AG20443 (cell line): ENCODE measurements at regions not wholly inside any gene's neighbourhood (a gene's known extent, or its start where the extent isn't known, plus 50 kb on each side); places are given as distances from the start of the nearest gene placed in this dataset.

Experiments
- DNase-seq: peaks from one replicate; pipeline ENCODE4 v3.0.0; 2012; ENCODE audit warnings: low spot score, mixed read lengths

- DNase-seq: no peak
These were observed 608.2 kb upstream of the GCFC2 start for GRCh38 chr2:76318848-76319360.

GRCh38 chr2:76316691-76317090 lies 606.0 kb upstream of the GCFC2 start:
- no peak for DNase-seq

- no peak for DNase-seq
These were observed 603.7 kb upstream of the GCFC2 start for GRCh38 chr2:76314271-76315020.

GRCh38 chr2:76312236-76312635 lies 601.5 kb upstream of the GCFC2 start:
- no peak for DNase-seq

- DNase-seq: no peak
These were observed 601.0 kb upstream of the GCFC2 start for GRCh38 chr2:76311728-76312127.

- no peak for DNase-seq
These were observed 600.3 kb upstream of the GCFC2 start for GRCh38 chr2:76310894-76311633.

GRCh38 chr2:76307495-76307894 lies 596.8 kb upstream of the GCFC2 start:
- DNase-seq: no peak

- no peak for DNase-seq
These were observed 587.3 kb upstream of the GCFC2 start for GRCh38 chr2:76298041-76298440.

- DNase-seq: no peak
These were observed 585.7 kb upstream of the GCFC2 start for GRCh38 chr2:76296438-76296837.

GRCh38 chr2:76295762-76296161 lies 585.0 kb upstream of the GCFC2 start:
- DNase-seq: no peak

GRCh38 chr2:76288598-76288997 lies 577.9 kb upstream of the GCFC2 start:
- no peak for DNase-seq

GRCh38 chr2:76288146-76288545 lies 577.4 kb upstream of the GCFC2 start:
- DNase-seq: no peak

- no peak for DNase-seq
These were observed 572.6 kb upstream of the GCFC2 start for GRCh38 chr2:76283350-76283749.

- DNase-seq: no peak
These were observed 570.6 kb upstream of the GCFC2 start for GRCh38 chr2:76281156-76281841.

GRCh38 chr2:76280686-76281085 lies 570.0 kb upstream of the GCFC2 start:
- DNase-seq: no peak

- no peak for DNase-seq
These were observed 568.4 kb upstream of the GCFC2 start for GRCh38 chr2:76279142-76279541.

- no peak for DNase-seq
These were observed 565.1 kb upstream of the GCFC2 start for GRCh38 chr2:76275788-76276187.

- no peak for DNase-seq
These were observed 564.0 kb upstream of the GCFC2 start for GRCh38 chr2:76274676-76275075.

- no peak for DNase-seq
These were observed 563.4 kb upstream of the GCFC2 start for GRCh38 chr2:76274160-76274559.

- no peak for DNase-seq
These were observed 559.5 kb upstream of the GCFC2 start for GRCh38 chr2:76270096-76270710.

GRCh38 chr2:76268902-76269620 lies 558.3 kb upstream of the GCFC2 start:
- DNase-seq: no peak

- DNase-seq: no peak
These were observed 557.8 kb upstream of the GCFC2 start for GRCh38 chr2:76268484-76268883.
